ENCODE measurements at regions not wholly inside any gene's neighbourhood (a gene's known extent, or its start where the extent isn't known, plus 50 kb on each side); places are given as distances from the start of the nearest gene placed in this dataset.

DNA sequence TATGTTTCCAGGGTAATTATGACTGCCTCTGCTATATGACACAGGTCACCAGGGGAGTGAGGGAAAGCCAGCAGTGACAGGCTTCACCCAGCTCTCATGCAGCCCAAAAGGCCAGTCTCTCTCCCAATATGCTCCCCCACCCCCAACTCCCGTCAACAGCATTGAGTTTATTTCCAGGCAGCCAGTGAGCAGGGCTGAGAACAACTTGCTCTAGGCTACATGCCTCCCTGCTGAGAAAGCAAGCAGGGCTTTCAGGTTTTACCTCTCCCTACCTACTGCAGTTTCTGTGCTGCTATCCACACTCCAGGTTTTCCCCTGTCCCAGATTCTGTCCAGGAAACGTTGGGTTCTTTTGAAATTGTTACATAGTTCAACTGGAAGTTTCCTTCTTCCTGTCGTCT lies 291.4 kb downstream of the PABPC4L start:
- Histone ChIP-seq H2AFZ (ENCODE audit: low read depth, low read length) (no peak overlapping the region), H3K9ac (replicated peaks; ENCODE audit: extremely low read depth, insufficient read depth, low read length) (no peak overlapping the region), H3K79me2 (ENCODE audit: control insufficient read depth, insufficient read depth, low read length) (no peaks in the 10 kb centered on the region), H3K4me2 (ENCODE audit: insufficient read depth, low read length) (no peak overlapping the region), H4K20me1 (replicated peaks; ENCODE audit: control insufficient read depth, extremely low read depth, insufficient read depth, low read length) (no peaks in the 10 kb centered on the region), H3K4me3 (replicated peaks in 1 of 3; ENCODE audit: insufficient read depth in 1 of 3, low read depth in 1 of 3, low read length in 3 of 3) (no peak overlapping the region), H3K27me3 (ENCODE audit: control insufficient read depth in 2 of 2, insufficient read depth in 2 of 2, low read length in 2 of 2) (no peaks in the 10 kb centered on the region), H3K9me3 (replicated peaks; ENCODE audit: control insufficient read depth, insufficient read depth, low read length) (no peaks in the 10 kb centered on the region), H3K36me3 (ENCODE audit: control insufficient read depth in 2 of 2, extremely low read depth in 1 of 2, insufficient read depth in 2 of 2, low read length in 2 of 2) (no peaks in the 10 kb centered on the region), H3K9me1 (replicated peaks; ENCODE audit: control insufficient read depth, extremely low read depth, insufficient read depth, low read length) (no peaks in the 10 kb centered on the region), H3K27ac (ENCODE audit: insufficient read depth, low read depth, low read length) (no peak overlapping the region), H3K4me1 (ENCODE audit: control insufficient read depth, extremely low read depth, insufficient read depth, low read length) (no peaks in the 10 kb centered on the region)
- CTCF ChIA-PET: no interaction called here
- DNase-seq (ENCODE audit: low read depth, low spot score) (no peak), FAIRE-seq (no peak)
- no peak for TF ChIP-seq MAX (IDR thresholded peaks at IDR 0.05; ENCODE audit: insufficient read depth, insufficient read length)
- POLR2A ChIA-PET: no interaction called here
- dilution Hi-C loops (cut with MboI; ENCODE audit: extremely low pct_ligation_motif_present, low sequenced_read_pairs): no loop called here
- intact Hi-C loops (cut with micrococcal nuclease): no loop called here
- no TSS peak for BruUV-seq (replicated peaks)

DNA sequence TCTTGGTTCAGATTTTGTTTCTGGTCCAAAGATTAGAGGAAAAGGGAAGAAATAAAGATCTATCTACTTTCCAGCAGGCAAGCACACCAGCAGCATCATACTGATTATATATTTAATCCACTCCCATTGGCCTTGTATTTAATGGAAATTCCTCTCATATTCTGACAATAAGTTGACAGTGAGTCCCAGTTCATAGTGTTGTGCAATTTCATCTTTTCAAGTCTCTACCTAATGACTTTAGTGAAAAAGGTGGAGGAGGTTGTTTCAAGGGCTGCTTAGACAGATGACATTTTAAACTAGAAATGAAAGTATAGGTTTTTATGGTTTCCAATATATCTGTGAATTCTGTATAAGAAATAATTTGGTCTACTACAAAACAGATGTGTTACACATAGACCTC lies 298.6 kb downstream of the PABPC4L start:
- DNase-seq (ENCODE audit: low read depth, low spot score) (no peak), FAIRE-seq (no peak)
- dilution Hi-C loops (cut with MboI; ENCODE audit: extremely low pct_ligation_motif_present, low sequenced_read_pairs) (no loop called here), intact Hi-C loops (cut with micrococcal nuclease) (no loop called here)
- BruUV-seq (replicated peaks): no TSS peak
- no peaks in the 10 kb centered on the region for H3K27me3 ChIP-seq (ENCODE audit: control insufficient read depth in 2 of 2, insufficient read depth in 2 of 2, low read length in 2 of 2)
- no peak overlapping the region for H3K27ac ChIP-seq (ENCODE audit: insufficient read depth, low read depth, low read length)
- no peaks in the 10 kb centered on the region for H3K4me1 ChIP-seq (ENCODE audit: control insufficient read depth, extremely low read depth, insufficient read depth, low read length)
- no peak overlapping the region for H3K4me2 ChIP-seq (ENCODE audit: insufficient read depth, low read length)
- H3K9me1 ChIP-seq (replicated peaks; ENCODE audit: control insufficient read depth, extremely low read depth, insufficient read depth, low read length): no peaks in the 10 kb centered on the region
- ChIA-PET CTCF (no interaction called here), POLR2A (no interaction called here)
- no peaks in the 10 kb centered on the region for H3K79me2 ChIP-seq (ENCODE audit: control insufficient read depth, insufficient read depth, low read length)
- no peaks in the 10 kb centered on the region for H3K9me3 ChIP-seq (replicated peaks; ENCODE audit: control insufficient read depth, insufficient read depth, low read length)
- TF ChIP-seq FOS (IDR thresholded peaks at IDR 0.05; ENCODE audit: borderline replicate concordance, insufficient read depth, low read length) (no peak), POLR2A (IDR thresholded peaks at IDR 0.05; ENCODE audit: low read depth, low read length) (no peak), MAX (IDR thresholded peaks at IDR 0.05; ENCODE audit: insufficient read depth, insufficient read length) (no peak), MYC (IDR thresholded peaks at IDR 0.05; ENCODE audit: low read depth, low read length) (no peak), JUN (IDR thresholded peaks at IDR 0.05; ENCODE audit: borderline replicate concordance, insufficient read depth, insufficient read length, low read depth) (no peak), CTCF (IDR thresholded peaks at IDR 0.05; ENCODE audit: extremely low read depth in 1 of 2, insufficient read depth in 1 of 2, low read depth in 1 of 2, low read length in 2 of 2) (no peak), POLR2AphosphoS5 (IDR thresholded peaks at IDR 0.05; ENCODE audit: insufficient read depth, low read depth, low read length) (no peak), EZH2 (IDR thresholded peaks at IDR 0.05; ENCODE audit: borderline replicate concordance, low read depth, low read length, severe bottlenecking) (no peak), GATA2 (IDR thresholded peaks at IDR 0.05; ENCODE audit: insufficient read depth, insufficient read length, low read depth, low read length) (no peak)
- no peak overlapping the region for H3K9ac ChIP-seq (replicated peaks; ENCODE audit: extremely low read depth, insufficient read depth, low read length)
- H2AFZ ChIP-seq (ENCODE audit: low read depth, low read length): no peak overlapping the region
- H3K4me3 ChIP-seq (replicated peaks in 1 of 3; ENCODE audit: insufficient read depth in 1 of 3, low read depth in 1 of 3, low read length in 3 of 3): no peak overlapping the region
- H3K36me3 ChIP-seq (ENCODE audit: control insufficient read depth in 2 of 2, extremely low read depth in 1 of 2, insufficient read depth in 2 of 2, low read length in 2 of 2): no peaks in the 10 kb centered on the region
- H4K20me1 ChIP-seq (replicated peaks; ENCODE audit: control insufficient read depth, extremely low read depth, insufficient read depth, low read length): no peaks in the 10 kb centered on the region
